ENCODE measurements at regions not wholly inside any gene's neighbourhood (a gene's known extent, or its start where the extent isn't known, plus 50 kb on each side); places are given as distances from the start of the nearest gene placed in this dataset.

GRCh38 chr5:143494595-143494994 is 91.1 kb upstream of the NR3C1 start:
- Histone ChIP-seq H3K4me3 (replicated peaks; ENCODE audit: insufficient read depth, low read length) (no peak overlapping the region), H3K27ac (replicated peaks) (no peak overlapping the region), H3K27me3 (ENCODE audit: insufficient read depth, poor library complexity, severe bottlenecking) (no peaks in the 10 kb centered on the region)
- TF ChIP-seq SPI1 (IDR thresholded peaks at IDR 0.05; ENCODE audit: borderline replicate concordance, low read depth) = no peak
- TF ChIP-seq REST (IDR thresholded peaks at IDR 0.05; ENCODE audit: insufficient replicate concordance, low read depth) = no peak
- no peak for DNase-seq (ENCODE audit: low read depth in 1 of 2, low spot score in 1 of 2)

DNA sequence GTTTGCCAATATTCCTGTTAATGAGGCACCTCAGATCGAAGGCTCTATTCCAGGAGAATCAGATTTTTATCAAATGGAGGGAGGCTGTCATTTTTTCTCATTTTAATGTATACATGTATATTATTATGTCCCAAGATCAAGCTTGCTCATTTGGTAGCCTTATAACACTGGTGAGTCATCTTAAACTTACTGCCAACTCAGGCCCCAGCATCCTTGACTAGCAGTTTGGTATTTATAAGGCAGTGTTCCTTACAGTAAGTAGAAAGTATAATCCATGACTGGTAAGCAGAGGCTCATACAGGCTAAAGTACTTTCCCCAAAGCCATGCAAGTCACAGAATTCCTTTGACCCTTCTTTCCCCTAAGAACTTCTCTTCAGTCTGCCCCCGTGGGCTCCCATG is 90.7 kb upstream of the NR3C1 start:
- TF ChIP-seq SPI1 (IDR thresholded peaks at IDR 0.05; ENCODE audit: borderline replicate concordance, low read depth) = no peak
- no peak for TF ChIP-seq REST (IDR thresholded peaks at IDR 0.05; ENCODE audit: insufficient replicate concordance, low read depth)
- TF ChIP-seq, protein P1, sequence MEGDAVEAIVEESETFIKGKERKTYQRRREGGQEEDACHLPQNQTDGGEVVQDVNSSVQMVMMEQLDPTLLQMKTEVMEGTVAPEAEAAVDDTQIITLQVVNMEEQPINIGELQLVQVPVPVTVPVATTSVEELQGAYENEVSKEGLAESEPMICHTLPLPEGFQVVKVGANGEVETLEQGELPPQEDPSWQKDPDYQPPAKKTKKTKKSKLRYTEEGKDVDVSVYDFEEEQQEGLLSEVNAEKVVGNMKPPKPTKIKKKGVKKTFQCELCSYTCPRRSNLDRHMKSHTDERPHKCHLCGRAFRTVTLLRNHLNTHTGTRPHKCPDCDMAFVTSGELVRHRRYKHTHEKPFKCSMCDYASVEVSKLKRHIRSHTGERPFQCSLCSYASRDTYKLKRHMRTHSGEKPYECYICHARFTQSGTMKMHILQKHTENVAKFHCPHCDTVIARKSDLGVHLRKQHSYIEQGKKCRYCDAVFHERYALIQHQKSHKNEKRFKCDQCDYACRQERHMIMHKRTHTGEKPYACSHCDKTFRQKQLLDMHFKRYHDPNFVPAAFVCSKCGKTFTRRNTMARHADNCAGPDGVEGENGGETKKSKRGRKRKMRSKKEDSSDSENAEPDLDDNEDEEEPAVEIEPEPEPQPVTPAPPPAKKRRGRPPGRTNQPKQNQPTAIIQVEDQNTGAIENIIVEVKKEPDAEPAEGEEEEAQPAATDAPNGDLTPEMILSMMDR (IDR thresholded peaks at IDR 0.05; ENCODE audit: insufficient read depth, low read length) = no peak
- no peak for TF ChIP-seq GABPA (IDR thresholded peaks at IDR 0.05; ENCODE audit: low read depth)
- TF ChIP-seq POLR2AphosphoS5 (IDR thresholded peaks at IDR 0.05; ENCODE audit: low read depth) = no peak
- Histone ChIP-seq H3K27ac (replicated peaks) (no peak overlapping the region), H3K4me3 (replicated peaks; ENCODE audit: insufficient read depth, low read length) (no peak overlapping the region), H3K27me3 (ENCODE audit: insufficient read depth, poor library complexity, severe bottlenecking) (no peaks in the 10 kb centered on the region)
- no peak for DNase-seq (ENCODE audit: low read depth in 1 of 2, low spot score in 1 of 2)

GRCh38 chr5:143492783-143493182 is 89.3 kb upstream of the NR3C1 start:
- H3K27me3 ChIP-seq (ENCODE audit: insufficient read depth, poor library complexity, severe bottlenecking) = no peaks in the 10 kb centered on the region

More at GRCh38 chr5:143492783-143493182, 89.3 kb upstream of the NR3C1 start:
- H3K4me3 ChIP-seq (replicated peaks; ENCODE audit: insufficient read depth, low read length) = no peak overlapping the region
- TF ChIP-seq POLR2AphosphoS5 (IDR thresholded peaks at IDR 0.05; ENCODE audit: low read depth) (no peak), GABPA (IDR thresholded peaks at IDR 0.05; ENCODE audit: low read depth) (no peak), REST (IDR thresholded peaks at IDR 0.05; ENCODE audit: insufficient replicate concordance, low read depth) (no peak), SPI1 (IDR thresholded peaks at IDR 0.05; ENCODE audit: borderline replicate concordance, low read depth) (no peak)
- TF ChIP-seq, protein P1 (IDR thresholded peaks at IDR 0.05; ENCODE audit: insufficient read depth, low read length) = no peak
- H3K27ac ChIP-seq (replicated peaks) = no peak overlapping the region
- DNase-seq (ENCODE audit: low read depth in 1 of 2, low spot score in 1 of 2) = no peak

Data from HL-60 (cell line).